Putamen (tissue), 1 donor: ENCODE measurements at regions not wholly inside any gene's neighbourhood (a gene's known extent, or its start where the extent isn't known, plus 50 kb on each side); places are given as distances from the start of the nearest gene placed in this dataset.

Source experiments
- DNase-seq: peaks from one replicate; pipeline ENCODE4 v3.0.0-alpha.2; 2016; ENCODE audit warnings: low spot score

DNA sequence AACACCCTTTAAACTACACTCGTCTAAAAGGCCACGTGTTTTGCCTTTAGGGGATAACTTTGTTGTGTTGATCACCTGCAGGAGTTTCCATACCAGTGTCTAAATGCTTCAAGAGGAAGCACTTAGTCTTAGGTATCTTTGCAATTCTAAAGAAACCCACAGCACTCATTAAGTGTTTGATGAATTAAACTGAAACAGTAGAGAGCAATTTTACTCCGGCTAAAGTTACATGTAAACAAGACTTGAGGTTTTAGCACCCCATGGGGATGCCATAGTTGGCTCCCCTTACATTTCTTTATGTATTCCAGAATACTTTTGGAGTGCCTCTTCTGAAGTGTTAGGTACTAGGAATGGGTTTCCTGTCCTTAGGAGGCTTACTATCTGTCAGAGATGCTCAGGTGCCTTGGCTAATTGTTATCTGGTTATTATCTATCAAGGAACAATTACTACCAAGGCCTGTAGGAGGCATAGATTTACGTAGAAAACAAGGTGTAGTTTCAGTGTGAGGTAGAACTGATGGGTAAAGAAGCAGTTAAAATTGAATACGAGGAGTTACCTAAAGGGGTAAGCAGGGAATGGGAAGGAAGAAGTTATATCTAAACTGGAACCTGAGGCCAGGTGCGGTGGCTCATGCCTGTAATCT is 176.8 kb upstream of the SAMSN1 start:
- no peak for DNase-seq

- DNase-seq, result no peak
Observed at GRCh38 chr21:14720237-14720636, 174.1 kb upstream of the SAMSN1 start.

- no peak for DNase-seq
Observed at GRCh38 chr21:14718951-14719350, 172.8 kb upstream of the SAMSN1 start.

GRCh38 chr21:14716761-14717396 is 170.8 kb upstream of the SAMSN1 start:
- DNase-seq, result no peak

GRCh38 chr21:14713109-14713508 is 167.0 kb upstream of the SAMSN1 start:
- DNase-seq, result no peak

- no peak for DNase-seq
Observed at GRCh38 chr21:14712121-14712715, 166.1 kb upstream of the SAMSN1 start.

GRCh38 chr21:14711287-14711686 is 165.2 kb upstream of the SAMSN1 start:
- DNase-seq, result no peak

- no peak for DNase-seq
Observed at GRCh38 chr21:14707511-14708020, 161.5 kb upstream of the SAMSN1 start.

DNA sequence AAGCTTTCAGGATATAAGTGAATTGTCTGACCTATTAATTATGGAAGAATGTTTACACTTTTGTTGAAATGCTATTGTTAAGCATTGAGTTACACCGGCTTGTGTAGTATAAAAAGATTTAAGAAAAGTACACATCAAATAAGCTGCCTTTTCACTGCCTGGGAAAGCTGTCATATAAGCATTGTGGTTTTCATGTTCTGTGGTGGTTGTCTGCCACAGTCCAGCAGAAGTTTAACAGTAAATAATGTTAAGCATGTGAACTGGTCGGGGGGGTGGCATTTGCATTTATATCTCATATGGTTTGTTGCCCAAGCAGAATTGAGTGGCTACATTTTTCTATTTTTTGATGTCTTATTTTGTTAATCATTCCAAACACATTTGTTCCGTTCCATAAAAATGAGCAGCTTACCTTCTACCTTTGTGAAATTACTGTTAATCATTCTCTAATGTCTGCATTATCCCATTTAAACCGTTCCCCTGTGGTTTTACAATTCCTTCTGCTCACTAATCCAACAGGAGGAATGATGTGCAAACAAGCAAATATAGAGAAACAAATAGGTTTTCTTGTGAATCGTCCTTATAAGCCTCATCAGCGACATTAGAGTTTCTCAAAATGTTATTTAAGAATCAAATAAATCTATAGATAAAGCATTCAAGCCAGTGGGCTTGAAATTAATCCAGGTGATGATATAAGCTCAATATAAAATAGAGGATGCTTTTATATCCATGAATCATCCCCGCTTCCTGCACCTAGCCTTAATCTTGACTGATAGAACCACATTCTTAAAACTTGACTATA is 160.8 kb upstream of the SAMSN1 start:
- no peak for DNase-seq

DNA sequence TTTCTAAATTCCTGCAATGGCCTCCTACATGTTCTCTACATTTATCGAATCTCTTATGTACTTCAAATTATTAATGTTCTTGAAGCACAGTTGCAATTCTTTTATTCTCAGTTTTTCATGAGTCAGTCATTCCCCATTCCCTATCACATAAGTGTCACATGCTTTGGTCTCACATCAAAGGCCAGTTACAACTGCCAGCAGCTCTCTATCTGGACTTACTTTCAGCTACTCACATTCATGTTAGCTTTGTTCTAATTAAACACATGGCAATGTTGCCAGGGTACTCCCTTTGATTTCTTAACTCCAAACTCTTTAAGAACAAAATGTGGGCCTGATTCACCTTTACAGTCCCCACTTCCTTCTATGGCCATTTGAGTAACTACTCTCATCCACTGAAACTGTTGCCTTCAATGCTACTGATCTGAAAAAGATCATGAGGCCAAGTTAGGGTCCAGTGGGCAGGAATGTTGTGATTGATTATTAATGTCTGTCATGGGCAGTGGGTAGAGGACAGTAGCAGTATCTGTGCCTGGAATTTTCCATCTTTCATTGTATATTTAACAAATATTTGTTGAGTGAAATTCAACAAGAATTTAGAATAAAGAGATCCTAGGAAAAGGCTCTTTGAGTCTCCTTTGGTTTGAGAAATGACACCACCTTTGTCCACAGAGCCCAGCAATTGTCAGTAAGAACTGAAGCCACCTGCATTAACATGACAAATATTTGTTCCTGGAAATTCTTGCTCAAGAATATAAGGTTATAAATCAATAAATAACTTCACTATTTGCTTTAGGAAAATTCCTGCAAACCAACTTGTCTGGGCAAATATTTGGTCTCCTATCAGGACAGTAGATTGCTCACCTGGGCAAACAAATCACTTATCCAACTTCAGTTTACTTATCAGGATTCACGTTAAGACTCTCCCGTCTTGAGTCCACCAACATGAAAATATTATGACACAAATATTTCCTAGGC is 153.6 kb upstream of the SAMSN1 start:
- DNase-seq, result no peak

DNA sequence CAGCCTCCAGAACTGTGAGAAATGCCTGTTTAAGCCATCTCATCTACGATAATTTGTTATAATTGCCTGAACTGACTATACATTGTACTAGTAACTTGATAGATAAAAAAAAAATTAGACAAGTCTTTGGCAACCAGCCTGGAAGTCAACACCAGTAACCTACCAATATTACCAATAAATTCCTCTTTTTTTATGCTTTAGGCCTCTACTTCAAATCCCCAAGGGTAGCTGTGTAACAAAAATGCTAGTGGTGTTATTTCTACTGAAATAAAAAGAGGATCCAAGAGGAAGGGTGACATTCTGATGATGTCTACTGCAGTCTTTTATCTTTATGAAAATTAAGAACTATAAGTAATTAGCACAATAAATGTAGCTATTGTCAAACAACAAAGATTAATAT is 151.7 kb upstream of the SAMSN1 start:
- no peak for DNase-seq

DNA sequence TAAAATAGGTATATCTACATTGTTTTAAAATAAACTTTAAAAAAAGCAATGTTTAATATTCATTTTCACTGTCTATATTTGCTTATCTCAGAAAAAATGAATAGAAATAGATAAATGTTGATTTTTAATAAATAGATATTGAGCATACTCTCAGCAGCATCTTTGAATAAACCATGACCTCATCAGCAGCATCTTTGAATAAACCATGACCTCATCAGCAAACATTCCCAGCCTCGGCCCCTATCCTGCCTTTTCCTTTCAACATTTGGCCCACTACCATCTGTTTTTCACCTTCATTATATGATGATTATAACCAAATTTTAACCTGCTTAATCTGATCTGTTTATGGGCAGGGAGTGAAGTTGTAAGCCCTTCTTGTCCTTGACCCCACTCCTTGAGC is 148.7 kb upstream of the SAMSN1 start:
- DNase-seq, result no peak

GRCh38 chr21:14693997-14694396 is 147.9 kb upstream of the SAMSN1 start:
- DNase-seq, result no peak

- no peak for DNase-seq
Observed at GRCh38 chr21:14691914-14692313, 145.8 kb upstream of the SAMSN1 start.

GRCh38 chr21:14690886-14691285 is 144.8 kb upstream of the SAMSN1 start:
- DNase-seq, result no peak

GRCh38 chr21:14688936-14689335 is 142.8 kb upstream of the SAMSN1 start:
- DNase-seq, result no peak

DNA sequence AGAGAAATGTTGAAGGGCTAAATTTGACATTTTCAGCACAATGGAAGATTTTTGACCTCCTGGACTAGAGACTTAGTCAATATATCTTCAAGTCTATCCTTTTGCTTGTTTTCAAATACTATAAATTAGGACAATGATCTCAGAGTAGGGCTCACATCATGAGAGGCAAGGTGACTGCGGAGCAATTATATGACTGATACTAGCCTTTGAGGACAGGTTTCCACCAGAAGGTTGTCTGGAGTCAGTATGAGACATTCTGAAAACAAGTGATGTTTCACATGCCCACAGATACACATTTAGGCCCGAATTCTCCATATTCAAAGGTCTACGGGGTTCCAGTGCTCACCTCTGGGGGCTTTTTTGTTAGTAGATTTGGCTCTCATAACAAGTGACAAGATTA is 142.3 kb upstream of the SAMSN1 start:
- DNase-seq, result no peak

GRCh38 chr21:14687268-14687625 is 141.1 kb upstream of the SAMSN1 start:
- no peak for DNase-seq

- DNase-seq, result no peak
Observed at GRCh38 chr21:14686466-14687267, 140.6 kb upstream of the SAMSN1 start.

GRCh38 chr21:14685568-14685967 is 139.5 kb upstream of the SAMSN1 start:
- DNase-seq, result no peak

GRCh38 chr21:14684071-14684470 is 138.0 kb upstream of the SAMSN1 start:
- DNase-seq, result no peak
